Astrocyte of the cerebellum (primary cell): ENCODE measurements at regions not wholly inside any gene's neighbourhood (a gene's known extent, or its start where the extent isn't known, plus 50 kb on each side); places are given as distances from the start of the nearest gene placed in this dataset.

Experiments
- DNase-seq: peaks from one replicate; pipeline ENCODE4 v3.0.0-alpha.2; 2011; ENCODE audit warnings: low read depth
- H3K4me3 ChIP-seq: 2 replicates; pipeline ENCODE4 v1.5.1; 2011; ENCODE audit warnings: mild to moderate bottlenecking, low read depth, low read length, moderate library complexity
- in situ Hi-C: cut with HindIII; loops from 2 replicates; pipeline ENCODE4 v1.10.0; 2017; ENCODE audit warnings: low sequenced_read_pairs
- TF ChIP-seq, protein P1 (sequence below): IDR thresholded peaks from 2 replicates; pipeline ENCODE4 v1.5.1; 2012; ENCODE audit warnings: low read length, low read depth, moderate library complexity, mild to moderate bottlenecking; ENCODE audit errors: missing control alignments

DNA sequence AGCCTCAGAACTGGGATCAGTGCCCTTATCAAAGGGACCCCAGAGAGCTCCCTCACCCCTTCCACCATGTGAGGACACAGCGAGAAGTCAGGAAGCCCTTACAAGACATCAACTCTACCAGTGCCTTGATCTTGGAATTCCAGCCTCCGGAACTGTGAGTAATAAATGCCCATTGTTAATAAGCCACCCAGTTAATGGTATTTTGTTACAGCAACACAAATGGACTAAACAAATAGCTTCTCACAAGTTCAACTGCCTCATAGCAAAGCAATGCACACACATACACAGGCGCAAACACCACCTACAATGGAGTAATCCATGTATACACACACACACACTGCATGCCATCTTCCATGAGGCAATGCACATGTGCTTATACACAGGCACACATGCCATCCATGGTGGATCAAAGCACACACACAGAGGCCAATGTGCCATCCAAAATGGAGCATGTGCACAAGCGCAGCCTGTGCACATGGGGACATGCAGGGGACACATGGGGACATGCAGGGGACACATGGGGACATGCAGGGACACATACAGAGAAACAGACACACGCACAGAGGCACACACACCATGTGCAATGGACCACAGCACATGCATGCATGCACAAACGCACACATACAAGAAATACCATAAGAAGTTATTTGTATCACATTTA lies 137.6 kb upstream of the TBL1X start:
- TF ChIP-seq, protein P1, sequence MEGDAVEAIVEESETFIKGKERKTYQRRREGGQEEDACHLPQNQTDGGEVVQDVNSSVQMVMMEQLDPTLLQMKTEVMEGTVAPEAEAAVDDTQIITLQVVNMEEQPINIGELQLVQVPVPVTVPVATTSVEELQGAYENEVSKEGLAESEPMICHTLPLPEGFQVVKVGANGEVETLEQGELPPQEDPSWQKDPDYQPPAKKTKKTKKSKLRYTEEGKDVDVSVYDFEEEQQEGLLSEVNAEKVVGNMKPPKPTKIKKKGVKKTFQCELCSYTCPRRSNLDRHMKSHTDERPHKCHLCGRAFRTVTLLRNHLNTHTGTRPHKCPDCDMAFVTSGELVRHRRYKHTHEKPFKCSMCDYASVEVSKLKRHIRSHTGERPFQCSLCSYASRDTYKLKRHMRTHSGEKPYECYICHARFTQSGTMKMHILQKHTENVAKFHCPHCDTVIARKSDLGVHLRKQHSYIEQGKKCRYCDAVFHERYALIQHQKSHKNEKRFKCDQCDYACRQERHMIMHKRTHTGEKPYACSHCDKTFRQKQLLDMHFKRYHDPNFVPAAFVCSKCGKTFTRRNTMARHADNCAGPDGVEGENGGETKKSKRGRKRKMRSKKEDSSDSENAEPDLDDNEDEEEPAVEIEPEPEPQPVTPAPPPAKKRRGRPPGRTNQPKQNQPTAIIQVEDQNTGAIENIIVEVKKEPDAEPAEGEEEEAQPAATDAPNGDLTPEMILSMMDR, result no peak
- in situ Hi-C loops, result no loop called here
- no peak for DNase-seq
- H3K4me3 ChIP-seq, result no peak overlapping the region

DNA sequence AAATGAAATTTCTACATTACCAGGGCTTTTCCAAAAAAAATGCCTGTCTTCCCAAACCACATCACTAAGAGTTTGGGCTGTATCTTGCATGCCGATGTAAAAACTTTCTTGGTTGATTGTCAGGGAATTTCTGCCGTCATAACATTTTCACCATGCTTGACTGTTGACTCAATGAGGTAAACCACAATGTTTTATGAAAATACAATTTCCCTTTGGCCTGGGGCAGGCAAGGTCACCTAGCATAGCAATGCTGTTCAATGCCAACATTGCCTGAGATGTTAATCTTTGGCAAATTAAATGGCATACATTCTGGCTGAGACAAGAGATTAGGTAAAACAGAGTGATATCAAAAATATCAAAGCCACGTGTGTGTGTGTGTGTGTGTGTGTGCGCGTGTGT lies 137.1 kb upstream of the TBL1X start:
- in situ Hi-C loops, result no loop called here
- TF ChIP-seq, protein P1, result no peak
- H3K4me3 ChIP-seq, result no peak overlapping the region
- peak; percentile 83 for DNase-seq

DNA sequence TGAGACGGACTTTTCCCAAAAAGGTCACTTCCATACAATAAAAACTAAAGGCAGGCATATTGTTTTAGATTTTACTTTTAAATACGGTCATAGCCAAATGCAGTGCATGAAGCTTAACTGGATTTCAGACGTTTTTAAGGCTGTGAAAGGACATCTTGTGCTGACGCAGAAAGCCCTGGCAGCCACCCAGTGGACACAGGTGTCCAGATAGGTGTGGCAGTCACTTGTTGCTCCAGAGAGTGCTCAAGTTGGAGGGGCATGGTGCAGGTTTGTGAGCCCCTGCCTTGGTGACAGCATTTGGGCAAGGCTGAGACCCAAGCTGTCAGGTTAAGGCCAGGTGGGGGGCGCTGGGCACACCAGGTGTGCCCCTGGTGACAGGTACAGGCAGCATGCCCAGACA lies 135.8 kb upstream of the TBL1X start:
- in situ Hi-C loops, result no loop called here
- TF ChIP-seq, protein P1, result no peak
- no peak for DNase-seq
- no peak overlapping the region for H3K4me3 ChIP-seq

- TF ChIP-seq, protein P1, result no peak
- DNase-seq, result no peak
- in situ Hi-C loops, result no loop called here
- no peak overlapping the region for H3K4me3 ChIP-seq
These were observed 134.4 kb upstream of the TBL1X start for GRCh38 chrX:9330249-9330982.

DNA sequence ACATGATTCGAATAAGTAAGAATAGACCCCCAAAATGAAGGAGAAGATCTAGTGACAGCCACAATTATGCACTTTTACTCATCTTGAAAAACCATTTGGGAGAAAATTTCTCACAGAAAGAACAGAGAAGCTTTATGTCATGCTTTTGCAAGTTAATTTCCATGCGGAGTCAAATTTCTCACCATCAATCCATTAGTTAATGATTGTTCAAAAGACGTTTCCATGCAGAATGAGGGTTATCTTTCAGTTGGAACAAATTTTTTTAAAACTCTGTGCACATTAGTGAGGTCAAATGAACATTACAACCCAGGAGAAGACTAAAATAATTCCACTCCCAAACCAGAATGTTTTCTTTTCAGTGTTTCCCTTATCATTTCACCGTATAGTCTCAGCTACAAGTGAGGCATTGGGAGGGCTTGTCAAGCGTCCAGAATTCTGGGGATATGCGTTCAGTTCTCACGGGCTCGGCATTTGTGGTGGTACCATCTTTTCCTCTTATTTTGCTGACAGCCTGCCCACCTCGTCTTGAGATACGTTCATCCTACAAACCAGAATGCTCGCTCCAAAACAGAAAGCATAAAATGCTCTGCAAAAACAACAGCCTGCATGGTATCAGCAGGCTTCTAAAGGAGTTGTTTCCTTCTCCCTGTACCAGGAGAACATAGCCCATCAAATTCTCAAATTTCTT lies 130.8 kb upstream of the TBL1X start:
- no peak for DNase-seq
- TF ChIP-seq, protein P1, result no peak
- in situ Hi-C loops, result no loop called here
- H3K4me3 ChIP-seq, result no peak overlapping the region

GRCh38 chrX:9335251-9335650 lies 129.6 kb upstream of the TBL1X start:
- TF ChIP-seq, protein P1, result no peak
- in situ Hi-C loops, result no loop called here
- DNase-seq, result no peak
- no peak overlapping the region for H3K4me3 ChIP-seq
